Mucosa of rectum (tissue), 2 donors: ENCODE measurements at regions not wholly inside any gene's neighbourhood (a gene's known extent, or its start where the extent isn't known, plus 50 kb on each side); places are given as distances from the start of the nearest gene placed in this dataset.

Source experiments
- H3K27ac ChIP-seq, 2 donors: one replicate each; pipeline ENCODE4 v1.7.0; 2013; ENCODE audit warnings: inconsistent platforms in 2 of 2, low read depth in 2 of 2, low read length in 2 of 2
- H3K27me3 ChIP-seq, 2 donors: one replicate each; pipeline ENCODE4 v1.7.0; 2013; ENCODE audit warnings: low read length in 2 of 2; ENCODE audit not compliant: control insufficient read depth in 2 of 2, insufficient read depth in 2 of 2
- H3K36me3 ChIP-seq, 2 donors: one replicate each; pipeline ENCODE4 v1.7.0; 2013; ENCODE audit warnings: low read length in 2 of 2; ENCODE audit not compliant: control insufficient read depth in 2 of 2, insufficient read depth in 2 of 2
- H3K4me1 ChIP-seq, 2 donors: one replicate each; pipeline ENCODE4 v1.7.0; 2013; ENCODE audit warnings: low read length in 2 of 2, mild to moderate bottlenecking in 1 of 2; ENCODE audit not compliant: control insufficient read depth in 2 of 2, insufficient read depth in 2 of 2
- H3K4me3 ChIP-seq, 2 donors: one replicate each; pipeline ENCODE4 v1.7.0; 2013; ENCODE audit warnings: low read length in 2 of 2
- H3K9ac ChIP-seq, 2 donors: one replicate each; pipeline ENCODE4 v1.7.0; 2013; ENCODE audit warnings: low read length in 2 of 2, low read depth in 1 of 2, mild to moderate bottlenecking in 1 of 2
- H3K9me3 ChIP-seq, 2 donors: one replicate each; pipeline ENCODE4 v1.7.0; 2013; ENCODE audit warnings: low read length in 2 of 2; ENCODE audit not compliant: control insufficient read depth in 2 of 2
- donor health status: healthy.
- donor health status: Normal muscosa, but diverticular disease.

- Histone ChIP-seq H3K27ac (no peak overlapping the region), H3K27me3 (no peaks in the 10 kb centered on the region), H3K4me1 (no peaks in the 10 kb centered on the region), H3K9ac (no peak overlapping the region), H3K36me3 (no peaks in the 10 kb centered on the region), H3K4me3 (no peak overlapping the region), H3K9me3 (no peaks in the 10 kb centered on the region)
These were observed 495.5 kb upstream of the ZWINT start for GRCh38 chr10:56856569-56856968.

- Histone ChIP-seq H3K9me3 (no peaks in the 10 kb centered on the region), H3K4me3 (no peak overlapping the region), H3K27ac (no peak overlapping the region), H3K4me1 (no peaks in the 10 kb centered on the region), H3K9ac (no peak overlapping the region), H3K36me3 (no peaks in the 10 kb centered on the region), H3K27me3 (no peaks in the 10 kb centered on the region)
These were observed 484.0 kb upstream of the ZWINT start for GRCh38 chr10:56844978-56845529.

- H3K27ac ChIP-seq, result no peak overlapping the region
- H3K9me3 ChIP-seq, result peaks cover 0 to 2% of the 10 kb centered on the region in 2 donors
- H3K4me1 ChIP-seq, result no peaks in the 10 kb centered on the region
- no peaks in the 10 kb centered on the region for H3K27me3 ChIP-seq
- no peak overlapping the region for H3K9ac ChIP-seq
- H3K4me3 ChIP-seq, result no peak overlapping the region
- no peaks in the 10 kb centered on the region for H3K36me3 ChIP-seq
These were observed 475.6 kb upstream of the ZWINT start for GRCh38 chr10:56836659-56837058.

- no peaks in the 10 kb centered on the region for H3K36me3 ChIP-seq
- H3K27ac ChIP-seq, result no peak overlapping the region
- no peak overlapping the region for H3K9ac ChIP-seq
- peaks cover 0 to 2% of the 10 kb centered on the region in 2 donors for H3K9me3 ChIP-seq
- no peaks in the 10 kb centered on the region for H3K4me1 ChIP-seq
- no peak overlapping the region for H3K4me3 ChIP-seq
- no peaks in the 10 kb centered on the region for H3K27me3 ChIP-seq
These were observed 470.6 kb upstream of the ZWINT start for GRCh38 chr10:56831681-56832080.

DNA sequence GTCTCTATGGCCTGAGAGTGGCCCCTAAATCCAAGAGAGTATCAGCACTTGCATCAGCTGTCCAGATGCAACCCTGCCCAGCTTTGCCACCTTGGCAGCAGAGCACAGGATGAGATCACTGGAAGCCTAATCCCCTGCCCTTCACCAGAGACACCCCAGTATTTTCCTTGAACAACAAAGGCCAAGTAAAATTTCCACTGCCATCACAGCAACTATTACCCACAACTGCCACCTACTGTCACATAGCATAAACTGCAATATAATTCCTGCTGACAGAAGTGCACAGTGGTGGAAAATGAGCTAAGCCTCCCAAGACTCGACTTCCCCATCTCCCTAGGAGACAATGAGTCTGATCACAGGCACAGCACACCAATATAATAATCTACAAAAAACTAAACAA lies 462.8 kb upstream of the ZWINT start:
- Histone ChIP-seq H3K4me3 (no peak overlapping the region), H3K4me1 (no peaks in the 10 kb centered on the region), H3K27me3 (no peaks in the 10 kb centered on the region), H3K27ac (no peak overlapping the region), H3K9me3 (peaks cover 0 to 3% of the 10 kb centered on the region in 2 donors), H3K36me3 (no peaks in the 10 kb centered on the region), H3K9ac (no peak overlapping the region)

- no peaks in the 10 kb centered on the region for H3K36me3 ChIP-seq
- no peaks in the 10 kb centered on the region for H3K9me3 ChIP-seq
- H3K9ac ChIP-seq, result no peak overlapping the region
- no peak overlapping the region for H3K27ac ChIP-seq
- H3K4me3 ChIP-seq, result no peak overlapping the region
- H3K4me1 ChIP-seq, result no peaks in the 10 kb centered on the region
- no peaks in the 10 kb centered on the region for H3K27me3 ChIP-seq
These were observed 444.0 kb upstream of the ZWINT start for GRCh38 chr10:56805022-56805421.

DNA sequence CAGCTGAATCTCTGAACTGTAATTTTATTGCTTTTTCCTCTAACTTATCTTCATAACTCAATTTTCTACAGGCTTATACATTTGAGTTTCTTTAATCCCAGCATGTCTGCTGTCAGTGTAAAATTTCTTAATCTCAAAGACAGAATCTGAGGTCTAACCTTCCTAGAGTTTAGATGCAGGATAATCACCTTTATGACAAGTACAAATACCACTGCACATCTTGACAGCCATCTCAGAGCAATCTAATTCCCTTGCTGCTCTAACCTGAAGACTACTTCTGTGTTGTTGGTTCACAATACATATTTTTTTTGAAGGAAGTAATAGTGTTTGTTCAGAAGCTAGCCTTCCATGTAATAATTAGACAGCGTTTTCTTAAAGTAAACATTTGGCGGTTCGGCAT lies 424.2 kb upstream of the ZWINT start:
- no peaks in the 10 kb centered on the region for H3K9me3 ChIP-seq
- H3K36me3 ChIP-seq, result no peaks in the 10 kb centered on the region
- H3K27me3 ChIP-seq, result no peaks in the 10 kb centered on the region
- H3K4me1 ChIP-seq, result no peaks in the 10 kb centered on the region
- no peak overlapping the region for H3K27ac ChIP-seq
- H3K4me3 ChIP-seq, result no peak overlapping the region
- H3K9ac ChIP-seq, result no peak overlapping the region

GRCh38 chr10:56782503-56782902 lies 421.4 kb upstream of the ZWINT start:
- Histone ChIP-seq H3K9ac (no peak overlapping the region), H3K27me3 (no peaks in the 10 kb centered on the region), H3K27ac (no peak overlapping the region), H3K36me3 (no peaks in the 10 kb centered on the region), H3K9me3 (no peaks in the 10 kb centered on the region), H3K4me1 (no peaks in the 10 kb centered on the region), H3K4me3 (no peak overlapping the region)

- Histone ChIP-seq H3K9me3 (peaks cover 2 to 3% of the 10 kb centered on the region in 2 donors), H3K9ac (no peak overlapping the region), H3K36me3 (no peaks in the 10 kb centered on the region), H3K4me3 (no peak overlapping the region), H3K4me1 (no peaks in the 10 kb centered on the region), H3K27ac (no peak overlapping the region), H3K27me3 (no peaks in the 10 kb centered on the region)
These were observed 410.3 kb upstream of the ZWINT start for GRCh38 chr10:56771343-56771742.

- Histone ChIP-seq H3K36me3 (no peaks in the 10 kb centered on the region), H3K27me3 (no peaks in the 10 kb centered on the region), H3K27ac (no peak overlapping the region), H3K4me1 (no peaks in the 10 kb centered on the region), H3K9me3 (no peaks in the 10 kb centered on the region), H3K9ac (no peak overlapping the region), H3K4me3 (no peak overlapping the region)
These were observed 402.0 kb upstream of the ZWINT start for GRCh38 chr10:56763090-56763489.

DNA sequence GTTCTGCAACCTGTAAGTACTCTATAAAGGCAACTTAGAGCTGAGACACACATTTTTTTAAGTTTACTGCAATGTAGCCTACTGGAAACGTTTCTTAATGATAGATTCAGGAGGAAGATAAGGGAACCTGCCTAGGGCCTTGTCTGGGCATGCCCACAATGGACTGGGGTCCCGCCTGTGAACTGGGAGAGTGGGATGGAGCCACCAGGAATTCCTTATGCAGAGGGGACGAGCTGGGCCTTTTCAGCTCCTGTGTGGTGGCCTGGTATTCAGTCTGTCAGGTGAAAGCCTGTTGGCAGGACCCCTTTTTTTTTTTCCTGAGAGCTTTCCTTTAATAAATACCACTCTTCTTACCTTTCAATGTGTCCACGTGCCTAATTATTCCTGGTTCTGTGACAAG lies 384.4 kb upstream of the ZWINT start:
- H3K27me3 ChIP-seq, result no peaks in the 10 kb centered on the region
- H3K4me3 ChIP-seq, result no peak overlapping the region
- peaks cover 0 to 2% of the 10 kb centered on the region in 2 donors for H3K9me3 ChIP-seq
- no peak overlapping the region for H3K27ac ChIP-seq
- no peak overlapping the region for H3K9ac ChIP-seq
- no peaks in the 10 kb centered on the region for H3K4me1 ChIP-seq
- no peaks in the 10 kb centered on the region for H3K36me3 ChIP-seq
